Caco-2 (cell line): ENCODE measurements at regions not wholly inside any gene's neighbourhood (a gene's known extent, or its start where the extent isn't known, plus 50 kb on each side); places are given as distances from the start of the nearest gene placed in this dataset.

Experiments
- BruUV-seq: library from RNA; stranded (reverse); fragments of 400-500 nt; replicated peaks from 2 replicates; lab custom pipeline; 2021; lab: Mats Ljungman, UMichigan
- CTCF ChIA-PET: fragments of 300-600 bp; sonication (Branson Sonifier 250); formaldehyde crosslinking; loops from one replicate; lab custom pipeline; 2022; ENCODE audit warnings: antibody characterized with exemption; lab: Charles Lee
- POLR2A ChIA-PET: fragments of 300-600 bp; sonication (Branson Sonifier 250); formaldehyde crosslinking; loops from one replicate; lab custom pipeline; 2022; ENCODE audit warnings: antibody characterized with exemption; lab: Charles Lee
- DNase-seq, 2 experiments: peaks; one replicate each; pipeline versions ENCODE4 v3.0.0 to v3.0.0-alpha.2; 2020 to 2022
- H3K27me3 ChIP-seq: replicated peaks from 2 replicates; pipeline ENCODE4 v1.6.0; 2011; ENCODE audit warnings: low read length; ENCODE audit not compliant: control insufficient read depth, insufficient read depth
- H3K36me3 ChIP-seq: 2 replicates; pipeline ENCODE4 v1.5.1; 2011; ENCODE audit warnings: low read length; ENCODE audit not compliant: control insufficient read depth, insufficient read depth
- H3K4me1 ChIP-seq: fragments of 250-450 bp; sonication (Bioruptor Pico); 2 replicates; pipeline ENCODE4 v1.5.1; 2020; ENCODE audit warnings: mild to moderate bottlenecking
- H3K4me3 ChIP-seq: 2 replicates; pipeline ENCODE4 v1.5.1; 2011; ENCODE audit warnings: low read depth, mild to moderate bottlenecking, control low read depth, low read length
- H3K9me3 ChIP-seq: fragments of 250-450 bp; sonication (Bioruptor Pico); 2 replicates; pipeline ENCODE4 v1.5.1; 2020; ENCODE audit warnings: mild to moderate bottlenecking, moderate library complexity
- H3K27ac Mint-ChIP-seq: one replicate; pipeline ENCODE4 v1.8.0; 2022; ENCODE audit warnings: mixed read lengths; ENCODE audit not compliant: unreplicated experiment
- H3K27me3 Mint-ChIP-seq: one replicate; pipeline ENCODE4 v1.8.0; 2022; ENCODE audit warnings: mixed read lengths; ENCODE audit not compliant: insufficient read depth, unreplicated experiment
- H3K36me3 Mint-ChIP-seq: one replicate; pipeline ENCODE4 v1.8.0; 2022; ENCODE audit warnings: mild to moderate bottlenecking, mixed read lengths; ENCODE audit not compliant: insufficient read depth, unreplicated experiment
- H3K4me1 Mint-ChIP-seq: one replicate; pipeline ENCODE4 v1.8.0; 2022; ENCODE audit warnings: low read depth, mixed read lengths; ENCODE audit not compliant: unreplicated experiment
- H3K4me3 Mint-ChIP-seq: one replicate; pipeline ENCODE4 v1.8.0; 2022; ENCODE audit warnings: mild to moderate bottlenecking, moderate library complexity, mixed read lengths; ENCODE audit not compliant: unreplicated experiment
- H3K9me3 Mint-ChIP-seq: one replicate; pipeline ENCODE4 v1.8.0; 2022; ENCODE audit warnings: mixed read lengths; ENCODE audit not compliant: unreplicated experiment
- CTCF ChIP-seq, 2 experiments: fragments of 200-600 bp in 1 of 2; IDR thresholded peaks; 1 replicate in 1 of 2; 2 replicates in 1 of 2; pipeline versions ENCODE4 v1.5.1 to v1.8.0; 2011 to 2022; ENCODE audit warnings: antibody characterized with exemption in 1 of 2, control low read depth in 1 of 2, inconsistent platforms in 1 of 2, low read depth in 1 of 2, low read length in 1 of 2, mild to moderate bottlenecking in 1 of 2, moderate library complexity in 1 of 2; ENCODE audit not compliant: insufficient read depth in 1 of 2, severe bottlenecking in 1 of 2, unreplicated experiment in 1 of 2
- intact Hi-C: fragments of 100-400 bp; cut with micrococcal nuclease; formaldehyde crosslinking; loops from one replicate; pipeline ENCODE4 v1.10.0; 2022; ENCODE audit not compliant: unreplicated experiment

- no peak for DNase-seq
- TF ChIP-seq CTCF (IDR thresholded peaks at IDR 0.05; ENCODE audit: insufficient read depth in 1 of 2, low read depth in 1 of 2, low read length in 1 of 2, severe bottlenecking in 1 of 2, unreplicated experiment in 1 of 2), result no peak
- no peak overlapping the region for H3K4me3 ChIP-seq
- H3K27me3 ChIP-seq, result no peaks in the 10 kb centered on the region
- ChIA-PET CTCF (no interaction called here), POLR2A (no interaction called here)
- peaks cover 6% of the 10 kb centered on the region for H3K27me3 Mint-ChIP-seq
- no peaks in the 10 kb centered on the region for H3K36me3 Mint-ChIP-seq
- no peaks in the 10 kb centered on the region for H3K9me3 Mint-ChIP-seq
- H3K4me3 Mint-ChIP-seq, result no peak overlapping the region
- no peaks in the 10 kb centered on the region for H3K9me3 ChIP-seq
- no peaks in the 10 kb centered on the region for H3K4me1 Mint-ChIP-seq
- H3K4me1 ChIP-seq, result no peaks in the 10 kb centered on the region
- intact Hi-C loops, result no loop called here
- H3K36me3 ChIP-seq, result no peaks in the 10 kb centered on the region
- no peak overlapping the region for H3K27ac Mint-ChIP-seq
- BruUV-seq, result no TSS peak
Measured at GRCh38 chr3:168205451-168205850, 109.7 kb upstream of the GOLIM4 start.

GRCh38 chr3:168197162-168197561 lies 101.4 kb upstream of the GOLIM4 start:
- no peak for DNase-seq
- Mint-ChIP-seq H3K36me3 (no peaks in the 10 kb centered on the region), H3K4me1 (no peaks in the 10 kb centered on the region), H3K27ac (no peak overlapping the region), H3K4me3 (no peak overlapping the region), H3K9me3 (no peaks in the 10 kb centered on the region), H3K27me3 (no peaks in the 10 kb centered on the region)
- H3K36me3 ChIP-seq, result no peaks in the 10 kb centered on the region
- BruUV-seq, result no TSS peak
- no peak overlapping the region for H3K4me3 ChIP-seq
- ChIA-PET POLR2A (no interaction called here), CTCF (no interaction called here)
- TF ChIP-seq CTCF (IDR thresholded peaks at IDR 0.05; ENCODE audit: insufficient read depth in 1 of 2, low read depth in 1 of 2, low read length in 1 of 2, severe bottlenecking in 1 of 2, unreplicated experiment in 1 of 2), result no peak
- no peaks in the 10 kb centered on the region for H3K27me3 ChIP-seq
- H3K4me1 ChIP-seq, result no peaks in the 10 kb centered on the region
- intact Hi-C loops, result no loop called here
- H3K9me3 ChIP-seq, result no peaks in the 10 kb centered on the region

GRCh38 chr3:168191856-168192255 lies 96.1 kb upstream of the GOLIM4 start:
- no peaks in the 10 kb centered on the region for H3K9me3 ChIP-seq
- H3K27me3 ChIP-seq, result no peaks in the 10 kb centered on the region
- intact Hi-C loops, result no loop called here
- Mint-ChIP-seq H3K27ac (no peak overlapping the region), H3K9me3 (no peaks in the 10 kb centered on the region), H3K4me1 (no peaks in the 10 kb centered on the region), H3K27me3 (peaks cover 4% of the 10 kb centered on the region), H3K4me3 (no peak overlapping the region), H3K36me3 (no peaks in the 10 kb centered on the region)
- no peaks in the 10 kb centered on the region for H3K36me3 ChIP-seq
- no peak for TF ChIP-seq CTCF (IDR thresholded peaks at IDR 0.05; ENCODE audit: insufficient read depth in 1 of 2, low read depth in 1 of 2, low read length in 1 of 2, severe bottlenecking in 1 of 2, unreplicated experiment in 1 of 2)
- H3K4me3 ChIP-seq, result no peak overlapping the region
- POLR2A ChIA-PET, result no interaction called here
- CTCF ChIA-PET, result no interaction called here
- no peak for DNase-seq
- BruUV-seq, result no TSS peak
- H3K4me1 ChIP-seq, result peaks cover 8% of the 10 kb centered on the region
